ENCODE measurements at regions not wholly inside any gene's neighbourhood (a gene's known extent, or its start where the extent isn't known, plus 50 kb on each side); places are given as distances from the start of the nearest gene placed in this dataset.

- H3K4me1 ChIP-seq = peaks cover 0 to 100% (median 37%) of the 10 kb centered on the region in 4 donors
- no peak overlapping the region for H3K4me3 ChIP-seq
- no peaks in the 10 kb centered on the region for H3K9me3 ChIP-seq
- H3K27me3 ChIP-seq = no peaks in the 10 kb centered on the region
- no peak for DNase-seq
- no peak for TF ChIP-seq CTCF (IDR thresholded peaks at IDR 0.05)
- peak overlapping the region; percentile 72 to 92 for H3K27ac ChIP-seq
- H3K36me3 ChIP-seq = no peaks in the 10 kb centered on the region
- intact Hi-C loops (cut with DNase I; ENCODE audit: low total_unique reads) = no loop called here
Observed at GRCh38 chr3:159773706-159774105, 214.9 kb upstream of the IL12A start.

- TF ChIP-seq CTCF (IDR thresholded peaks at IDR 0.05) = no peak
- Histone ChIP-seq H3K4me3 (peak overlapping the region in 1 of 2 donors; percentile 32), H3K27me3 (no peaks in the 10 kb centered on the region), H3K27ac (peak overlapping the region; percentile 72 to 92), H3K36me3 (no peaks in the 10 kb centered on the region), H3K9me3 (no peaks in the 10 kb centered on the region), H3K4me1 (peaks cover 0 to 100% (median 33%) of the 10 kb centered on the region in 4 donors)
- DNase-seq = peak; percentile 74 to 88
- intact Hi-C loops (cut with DNase I; ENCODE audit: low total_unique reads) = no loop called here
Observed at GRCh38 chr3:159775372-159775961, 213.2 kb upstream of the IL12A start.

DNA sequence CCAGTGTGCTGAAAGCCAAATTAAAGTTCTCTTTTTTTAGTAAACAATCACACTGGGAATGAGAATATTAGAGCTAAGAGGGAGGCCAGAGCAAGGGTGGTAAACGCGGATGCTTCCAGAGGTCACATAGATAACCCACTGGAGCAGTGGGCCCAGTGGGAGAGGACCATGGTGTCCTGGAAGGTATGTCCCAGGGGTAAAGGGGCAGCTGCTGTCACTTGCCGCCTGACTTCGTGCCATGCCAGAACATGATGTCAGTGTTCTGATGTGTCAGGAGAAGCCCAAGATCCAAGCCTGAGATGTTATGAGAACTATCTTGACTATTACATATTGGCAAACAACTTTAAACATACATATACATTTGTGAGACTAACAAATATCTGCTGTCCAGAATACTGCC lies 211.9 kb upstream of the IL12A start:
- H3K9me3 ChIP-seq = no peaks in the 10 kb centered on the region
- H3K36me3 ChIP-seq = no peaks in the 10 kb centered on the region
- no peak overlapping the region for H3K4me3 ChIP-seq
- peak in 1 of 2 donors; percentile 74 for DNase-seq
- TF ChIP-seq CTCF (IDR thresholded peaks at IDR 0.05) = no peak
- peak overlapping the region; percentile 72 to 92 for H3K27ac ChIP-seq
- no peaks in the 10 kb centered on the region for H3K27me3 ChIP-seq
- peaks cover 0 to 99% (median 27%) of the 10 kb centered on the region in 4 donors for H3K4me1 ChIP-seq
- intact Hi-C loops (cut with DNase I; ENCODE audit: low total_unique reads) = no loop called here

- DNase-seq = peak in 1 of 2 donors; percentile 55
- H3K27ac ChIP-seq = peak overlapping the region; percentile 72 to 92
- H3K27me3 ChIP-seq = no peaks in the 10 kb centered on the region
- TF ChIP-seq CTCF (IDR thresholded peaks at IDR 0.05) = no peak
- peaks cover 0 to 99% (median 43%) of the 10 kb centered on the region in 4 donors for H3K4me1 ChIP-seq
- intact Hi-C loops (cut with DNase I; ENCODE audit: low total_unique reads) = no loop called here
- no peaks in the 10 kb centered on the region for H3K9me3 ChIP-seq
- H3K36me3 ChIP-seq = no peaks in the 10 kb centered on the region
- H3K4me3 ChIP-seq = no peak overlapping the region
Observed at GRCh38 chr3:159779883-159780282, 208.8 kb upstream of the IL12A start.

- peak in 1 of 2 donors; percentile 59 for DNase-seq
- Histone ChIP-seq H3K4me1 (peaks cover 0 to 99% (median 39%) of the 10 kb centered on the region in 4 donors), H3K9me3 (no peaks in the 10 kb centered on the region), H3K36me3 (no peaks in the 10 kb centered on the region), H3K4me3 (no peak overlapping the region), H3K27me3 (no peaks in the 10 kb centered on the region), H3K27ac (peak overlapping the region; percentile 72 to 92)
- no peak for TF ChIP-seq CTCF (IDR thresholded peaks at IDR 0.05)
- intact Hi-C loops (cut with DNase I; ENCODE audit: low total_unique reads) = no loop called here
Observed at GRCh38 chr3:159781867-159782266, 206.8 kb upstream of the IL12A start.
